MV-4-11 (cell line): ENCODE measurements at regions not wholly inside any gene's neighbourhood (a gene's known extent, or its start where the extent isn't known, plus 50 kb on each side); places are given as distances from the start of the nearest gene placed in this dataset.
"Not testable (repeated sequence)": the region's sequence is repeated elsewhere in the genome, so short reads cannot be mapped to it uniquely, and the experiment has no call there.

Experiments
- DNase-seq: peaks from one replicate; lab custom pipeline; 2025; lab: John Stamatoyannopoulos, UW

- no peak for DNase-seq
Measured at GRCh38 chr3:103992469-103992868, 1374.2 kb upstream of the ALCAM start.

GRCh38 chr3:104004956-104005355, 1361.8 kb upstream of the ALCAM start:
- DNase-seq: no peak

GRCh38 chr3:104005815-104006214, 1360.9 kb upstream of the ALCAM start:
- no peak for DNase-seq

- no peak for DNase-seq
Measured at GRCh38 chr3:104018541-104018940, 1348.2 kb upstream of the ALCAM start.

- no peak for DNase-seq
Measured at GRCh38 chr3:104031598-104031997, 1335.1 kb upstream of the ALCAM start.

- no peak for DNase-seq
Measured at GRCh38 chr3:104032283-104032682, 1334.4 kb upstream of the ALCAM start.

- DNase-seq: peak; percentile 82
Measured at GRCh38 chr3:104040896-104041295, 1325.8 kb upstream of the ALCAM start.

GRCh38 chr3:104043001-104043543, 1323.6 kb upstream of the ALCAM start:
- DNase-seq: not testable (repeated sequence)

- DNase-seq: no peak
Measured at GRCh38 chr3:104044002-104044401, 1322.7 kb upstream of the ALCAM start.

- DNase-seq: peak; percentile 41
Measured at GRCh38 chr3:104066658-104067057, 1300.1 kb upstream of the ALCAM start.

GRCh38 chr3:104069114-104069513, 1297.6 kb upstream of the ALCAM start:
- DNase-seq: no peak

GRCh38 chr3:104070906-104071305, 1295.8 kb upstream of the ALCAM start:
- no peak for DNase-seq

GRCh38 chr3:104080088-104080626, 1286.6 kb upstream of the ALCAM start:
- no peak for DNase-seq

- no peak for DNase-seq
Measured at GRCh38 chr3:104088738-104089137, 1278.0 kb upstream of the ALCAM start.

GRCh38 chr3:104089987-104090386, 1276.7 kb upstream of the ALCAM start:
- not testable (repeated sequence) for DNase-seq

- DNase-seq: peak; percentile 9
Measured at GRCh38 chr3:104101736-104102135, 1265.0 kb upstream of the ALCAM start.

- DNase-seq: peak; percentile 64
Measured at GRCh38 chr3:104102386-104102785, 1264.3 kb upstream of the ALCAM start.

GRCh38 chr3:104106276-104106675, 1260.4 kb upstream of the ALCAM start:
- DNase-seq: no peak

GRCh38 chr3:104108522-104108921, 1258.2 kb upstream of the ALCAM start:
- no peak for DNase-seq

GRCh38 chr3:104126463-104126862, 1240.2 kb upstream of the ALCAM start:
- DNase-seq: no peak

- no peak for DNase-seq
Measured at GRCh38 chr3:104126864-104127553, 1239.7 kb upstream of the ALCAM start.

GRCh38 chr3:104127830-104128229, 1238.9 kb upstream of the ALCAM start:
- DNase-seq: no peak

GRCh38 chr3:104132566-104133403, 1233.9 kb upstream of the ALCAM start:
- peak; percentile 34 for DNase-seq
